Panc1 (cell line): ENCODE measurements at regions not wholly inside any gene's neighbourhood (a gene's known extent, or its start where the extent isn't known, plus 50 kb on each side); places are given as distances from the start of the nearest gene placed in this dataset.

Experiments used
- ATAC-seq: fragments of 200-7000 bp; cut with Tn5 transposase; 2 replicates; pipeline ENCODE4 v1.9.1; 2020; ENCODE audit warnings: mild to moderate bottlenecking, moderate library complexity
- BruUV-seq: library from RNA; stranded (reverse); fragments of 400-500 nt; replicated peaks from 2 replicates; lab custom pipeline; 2021; lab: Mats Ljungman, UMichigan
- CTCF ChIA-PET: fragments of 300-600 bp; sonication (Branson Sonifier 250); formaldehyde crosslinking; loops from one replicate; lab custom pipeline; 2022; ENCODE audit warnings: antibody characterized with exemption; lab: Charles Lee
- POLR2A ChIA-PET: fragments of 300-600 bp; sonication (Branson Sonifier 250); formaldehyde crosslinking; loops from one replicate; lab custom pipeline; 2022; ENCODE audit warnings: antibody characterized with exemption; lab: Charles Lee
- DNase-seq: peaks from one replicate; pipeline ENCODE4 v3.0.0-alpha.2; 2010; ENCODE audit warnings: low read depth, low spot score
- H3K27ac ChIP-seq: 2 replicates; pipeline ENCODE4 v1.5.1; 2011; ENCODE audit warnings: mild to moderate bottlenecking, low read length, inconsistent platforms
- H3K27me3 ChIP-seq: fragments of 200-500 bp; sonication (Bioruptor generic); 2 replicates; pipeline ENCODE4 v1.6.0; 2014; ENCODE audit warnings: low read length, inconsistent platforms; ENCODE audit not compliant: control insufficient read depth, insufficient read depth
- H3K36me3 ChIP-seq: fragments of 200-500 bp; sonication (Bioruptor generic); 2 replicates; pipeline ENCODE4 v1.5.1; 2014; ENCODE audit warnings: inconsistent platforms, mild to moderate bottlenecking, low read length, moderate library complexity; ENCODE audit not compliant: control insufficient read depth, insufficient read depth
- H3K4me1 ChIP-seq: 2 replicates; pipeline ENCODE4 v1.5.1; 2011; ENCODE audit warnings: inconsistent platforms, mild to moderate bottlenecking, low read length, moderate library complexity; ENCODE audit not compliant: control insufficient read depth, insufficient read depth
- H3K4me3 ChIP-seq, 2 experiments: 2 replicates each; pipeline ENCODE4 v1.5.1; 2011 to 2012; ENCODE audit warnings: low read depth in 2 of 2, low read length in 2 of 2, mild to moderate bottlenecking in 2 of 2, inconsistent platforms in 1 of 2, moderate library complexity in 1 of 2
- H3K9me3 ChIP-seq: fragments of 200-500 bp; sonication (Bioruptor generic); 2 replicates; pipeline ENCODE4 v1.5.1; 2014; ENCODE audit warnings: low read depth, mild to moderate bottlenecking, inconsistent platforms, low read length, moderate library complexity; ENCODE audit not compliant: control insufficient read depth, insufficient read depth
- CTCF ChIP-seq: fragments of 450-650 bp; IDR thresholded peaks from 2 replicates; pipeline ENCODE4 v1.5.1; 2017; ENCODE audit warnings: mild to moderate bottlenecking
- POLR2AphosphoS5 ChIP-seq: IDR thresholded peaks from 2 replicates; pipeline ENCODE4 v1.6.1; 2012; ENCODE audit warnings: mild to moderate bottlenecking, low read depth, low read length, moderate library complexity
- REST ChIP-seq, 2 experiments: IDR thresholded peaks; 2 replicates each; pipeline ENCODE4 v1.6.1; 2011 to 2012; ENCODE audit warnings: low read depth in 2 of 2, control low read depth in 1 of 2, low read length in 1 of 2, mild to moderate bottlenecking in 1 of 2, moderate library complexity in 1 of 2; ENCODE audit not compliant: insufficient read depth in 1 of 2
- SIN3A ChIP-seq: IDR thresholded peaks from 2 replicates; pipeline ENCODE4 v1.6.1; 2012; ENCODE audit warnings: low read depth, mild to moderate bottlenecking, low read length, moderate library complexity, borderline replicate concordance; ENCODE audit not compliant: insufficient read depth
- TCF7L2 ChIP-seq: IDR thresholded peaks from 2 replicates; pipeline ENCODE4 v1.6.1; 2011; ENCODE audit warnings: mild to moderate bottlenecking, low read depth, low read length, inconsistent platforms
- in situ Hi-C: cut with HindIII; loops from 2 replicates; pipeline ENCODE4 v1.10.0; 2016; ENCODE audit warnings: low sequenced_read_pairs, low pct_unique_long_range_greater_than_20kb
- intact Hi-C: fragments of 100-400 bp; cut with micrococcal nuclease; formaldehyde crosslinking; loops from one replicate; pipeline ENCODE4 v1.10.0; 2022; ENCODE audit not compliant: unreplicated experiment

- TF ChIP-seq TCF7L2, result no peak
- no peak for TF ChIP-seq REST (IDR thresholded peaks at IDR 0.05; ENCODE audit: insufficient read depth in 1 of 2, low read depth in 2 of 2, low read length in 1 of 2)
- no peak for TF ChIP-seq CTCF
- TF ChIP-seq SIN3A, result no peak
- TF ChIP-seq POLR2AphosphoS5, result no peak
- POLR2A ChIA-PET, result no interaction called here
- Histone ChIP-seq H3K27me3 (no peaks in the 10 kb centered on the region), H3K4me3 (no peak overlapping the region), H3K4me1 (no peaks in the 10 kb centered on the region), H3K36me3 (no peaks in the 10 kb centered on the region), H3K27ac (no peak overlapping the region), H3K9me3 (no peaks in the 10 kb centered on the region)
- ATAC-seq (no peak), DNase-seq (no peak)
- no TSS peak for BruUV-seq
- in situ Hi-C loops (no loop called here), intact Hi-C loops (no loop called here)
- CTCF ChIA-PET, result no interaction called here
Measured at GRCh38 chr5:167985373-167985772, 306.1 kb upstream of the WWC1 start.

GRCh38 chr5:167987490-167988280, 303.8 kb upstream of the WWC1 start:
- ATAC-seq (no peak), DNase-seq (no peak)
- intact Hi-C loops (no loop called here), in situ Hi-C loops (no loop called here)
- TF ChIP-seq POLR2AphosphoS5, result no peak
- TF ChIP-seq SIN3A, result no peak
- TF ChIP-seq REST (IDR thresholded peaks at IDR 0.05; ENCODE audit: insufficient read depth in 1 of 2, low read depth in 2 of 2, low read length in 1 of 2), result no peak
- TF ChIP-seq TCF7L2, result no peak
- no peak for TF ChIP-seq CTCF
- no TSS peak for BruUV-seq
- no peaks in the 10 kb centered on the region for H3K27me3 ChIP-seq
- ChIA-PET POLR2A (no interaction called here), CTCF (no interaction called here)
- no peak overlapping the region for H3K4me3 ChIP-seq
- H3K36me3 ChIP-seq, result no peaks in the 10 kb centered on the region
- H3K27ac ChIP-seq, result no peak overlapping the region
- H3K9me3 ChIP-seq, result no peaks in the 10 kb centered on the region
- no peaks in the 10 kb centered on the region for H3K4me1 ChIP-seq
